ENCODE measurements at regions not wholly inside any gene's neighbourhood (a gene's known extent, or its start where the extent isn't known, plus 50 kb on each side); places are given as distances from the start of the nearest gene placed in this dataset.
"Not testable (repeated sequence)": the region's sequence is repeated elsewhere in the genome, so short reads cannot be mapped to it uniquely, and the experiment has no call there.

DNA sequence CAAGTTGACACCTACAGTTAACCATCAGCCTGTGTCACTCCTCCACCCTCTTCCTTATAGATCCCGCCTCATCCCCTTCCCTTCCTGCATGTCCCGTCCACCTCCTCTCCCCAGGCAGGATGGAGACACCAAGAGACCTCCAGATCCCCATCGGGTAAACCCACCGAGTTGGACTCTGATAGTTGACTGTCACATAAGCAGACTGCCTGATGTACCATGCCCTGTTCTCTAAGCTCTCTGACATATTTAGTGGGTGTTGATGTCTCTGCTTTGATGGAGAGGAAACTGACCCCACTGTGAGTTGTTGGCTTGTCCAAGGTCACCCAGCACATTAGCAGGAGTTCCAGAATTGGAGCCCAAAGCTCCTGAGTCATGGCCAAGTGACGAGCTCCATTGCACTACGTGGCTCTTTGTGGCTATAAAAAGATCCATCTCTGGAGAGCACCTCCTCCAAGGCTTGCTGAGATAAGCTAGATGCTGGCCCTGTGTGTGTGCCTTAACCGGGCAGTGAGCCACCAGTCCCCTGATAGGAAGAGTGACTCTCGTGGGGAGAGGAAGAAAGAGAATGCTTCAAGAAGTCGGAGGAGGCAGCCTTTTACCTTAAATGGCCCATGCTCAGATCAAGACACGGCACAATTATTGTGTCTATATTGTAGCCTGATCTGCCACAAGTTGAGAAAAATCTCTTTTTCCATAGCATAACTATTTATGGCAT lies 236.0 kb upstream of the ECI2 start:
- no peak for DNase-seq (ENCODE audit: low read depth)

GRCh38 chr6:4370066-4370465 lies 234.7 kb upstream of the ECI2 start:
- peak; percentile 73 for DNase-seq (ENCODE audit: low read depth)

GRCh38 chr6:4369616-4370015 lies 234.2 kb upstream of the ECI2 start:
- DNase-seq (ENCODE audit: low read depth): peak; percentile 37

GRCh38 chr6:4368649-4369048 lies 233.3 kb upstream of the ECI2 start:
- DNase-seq (ENCODE audit: low read depth): no peak

- DNase-seq (ENCODE audit: low read depth): no peak
Measured at GRCh38 chr6:4367643-4368042, 232.3 kb upstream of the ECI2 start.

- DNase-seq (ENCODE audit: low read depth): no peak
Measured at GRCh38 chr6:4366635-4367395, 231.4 kb upstream of the ECI2 start.

DNA sequence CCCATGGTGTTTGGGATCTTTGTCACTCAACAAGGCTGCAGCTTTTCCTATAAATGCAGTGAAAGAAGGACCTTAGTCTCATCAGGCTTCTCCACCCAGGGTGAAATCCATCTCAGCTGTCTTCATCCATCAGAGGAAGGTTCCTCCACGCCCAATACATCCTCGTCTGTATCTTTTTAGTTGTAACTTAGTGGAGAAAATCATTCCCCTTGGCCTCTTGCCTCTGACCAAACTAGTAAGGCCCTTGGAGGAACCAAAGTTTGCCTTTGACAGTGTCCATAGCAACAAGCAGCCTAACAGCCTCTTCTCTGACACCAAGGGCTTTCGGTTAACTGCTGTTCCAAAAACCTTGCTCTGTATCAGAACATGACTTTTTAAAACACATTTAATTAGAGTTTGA lies 230.3 kb upstream of the ECI2 start:
- DNase-seq (ENCODE audit: low read depth): no peak

DNA sequence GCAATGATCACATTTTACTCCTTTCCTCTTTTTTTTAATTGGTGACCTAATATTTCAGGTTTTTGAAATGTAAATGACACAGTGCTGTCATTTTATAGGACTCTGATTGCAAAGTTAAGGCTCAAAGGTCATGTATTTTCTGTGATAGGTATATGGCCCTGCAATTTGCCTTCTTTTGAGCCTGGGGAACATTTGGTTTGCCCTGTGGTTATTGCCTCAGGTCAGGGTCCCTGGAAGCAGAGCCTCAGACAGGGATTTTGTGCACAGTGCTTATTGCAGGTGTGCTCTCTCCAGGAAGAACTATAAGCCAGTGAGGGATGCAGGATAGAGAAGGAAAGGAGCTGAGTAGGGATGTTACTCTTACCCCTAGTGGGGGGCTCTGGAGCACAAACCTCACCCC lies 229.3 kb upstream of the ECI2 start:
- DNase-seq (ENCODE audit: low read depth): no peak

GRCh38 chr6:4364172-4364571 lies 228.8 kb upstream of the ECI2 start:
- no peak for DNase-seq (ENCODE audit: low read depth)

- no peak for DNase-seq (ENCODE audit: low read depth)
Measured at GRCh38 chr6:4363656-4364055, 228.3 kb upstream of the ECI2 start.

DNA sequence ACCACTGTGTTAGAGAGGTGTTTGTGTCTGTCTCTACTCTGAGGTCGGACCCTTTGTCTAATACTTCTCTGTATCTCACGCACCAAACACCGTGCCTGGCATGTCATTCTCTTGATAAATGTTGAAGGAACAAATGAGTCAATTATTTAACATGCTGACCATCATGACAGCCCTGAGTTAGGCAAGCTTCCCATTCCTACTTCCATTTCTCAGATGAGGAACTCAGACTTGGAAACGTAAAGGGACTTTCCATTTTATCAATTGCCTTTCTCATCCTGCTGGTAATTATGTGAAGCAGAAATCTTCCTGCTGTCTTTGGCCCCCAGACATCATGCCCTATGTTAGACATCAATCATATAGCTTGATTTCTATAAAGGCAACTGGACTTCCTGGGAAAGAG lies 227.0 kb upstream of the ECI2 start:
- no peak for DNase-seq (ENCODE audit: low read depth)

GRCh38 chr6:4360920-4361319 lies 225.5 kb upstream of the ECI2 start:
- DNase-seq (ENCODE audit: low read depth): no peak

DNA sequence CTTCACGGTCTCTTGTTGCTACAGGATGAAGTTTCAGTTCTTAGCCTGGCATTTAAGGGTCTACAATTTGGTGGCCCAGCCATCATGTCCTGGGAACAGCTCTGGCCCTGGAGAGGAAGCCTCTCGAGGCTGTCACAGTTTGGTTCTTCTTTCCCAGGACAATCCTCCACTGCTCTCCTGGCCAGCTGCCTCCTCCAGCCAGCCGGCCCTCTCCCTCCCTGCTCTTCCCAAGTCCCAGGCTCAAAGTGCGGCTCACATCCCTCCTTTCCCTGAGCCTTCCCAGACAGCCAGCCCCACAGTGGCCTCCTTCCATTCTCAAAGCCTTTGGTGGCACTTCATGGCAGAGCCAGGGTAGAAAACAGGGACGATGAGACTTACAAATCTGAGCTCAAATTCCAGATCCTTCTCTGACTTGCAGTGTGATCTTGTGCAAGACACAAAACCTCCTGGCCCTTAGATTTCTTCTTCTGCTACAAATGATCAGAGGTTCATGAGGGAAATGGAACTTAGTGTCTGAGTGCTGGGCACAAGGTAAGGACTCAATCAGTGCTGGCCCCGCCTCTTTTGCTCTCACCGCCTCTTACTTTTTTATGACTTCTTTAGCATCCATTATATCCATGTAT lies 223.8 kb upstream of the ECI2 start:
- DNase-seq (ENCODE audit: low read depth): no peak

DNA sequence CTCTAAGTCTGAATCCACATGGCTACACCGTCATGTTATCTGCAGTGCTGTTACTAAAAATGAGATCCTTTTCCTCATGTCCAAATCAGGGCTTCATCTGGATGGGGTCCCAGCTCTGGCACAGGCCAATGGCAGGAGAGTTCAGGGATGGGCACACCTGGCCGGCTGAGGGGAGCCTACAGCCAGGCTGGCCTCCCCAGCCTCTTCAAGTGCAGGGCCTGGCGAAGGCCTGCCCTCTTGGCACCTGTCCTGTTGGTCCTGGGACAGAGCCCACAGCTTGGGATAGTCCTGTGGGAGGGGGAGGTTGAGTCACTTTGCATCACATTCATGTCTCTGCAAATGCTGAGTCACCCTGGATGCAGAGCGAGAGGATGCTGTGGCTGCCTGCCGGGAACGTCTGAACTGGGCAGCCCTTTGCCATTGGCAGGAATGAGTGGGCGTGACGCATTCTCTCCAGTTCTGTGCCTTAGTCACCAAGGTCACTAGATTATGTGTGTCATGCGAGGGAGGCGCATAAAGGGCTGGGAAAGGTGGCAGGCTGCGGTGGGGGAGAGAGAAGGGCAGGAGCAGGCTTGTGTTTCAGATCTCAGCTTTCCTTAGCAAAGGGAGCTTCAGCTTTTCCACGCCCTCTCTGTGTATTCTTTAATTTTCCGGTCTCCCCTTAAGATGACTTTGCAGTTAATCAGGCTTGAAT lies 223.2 kb upstream of the ECI2 start:
- peak; percentile 99 for DNase-seq (ENCODE audit: low read depth)

DNA sequence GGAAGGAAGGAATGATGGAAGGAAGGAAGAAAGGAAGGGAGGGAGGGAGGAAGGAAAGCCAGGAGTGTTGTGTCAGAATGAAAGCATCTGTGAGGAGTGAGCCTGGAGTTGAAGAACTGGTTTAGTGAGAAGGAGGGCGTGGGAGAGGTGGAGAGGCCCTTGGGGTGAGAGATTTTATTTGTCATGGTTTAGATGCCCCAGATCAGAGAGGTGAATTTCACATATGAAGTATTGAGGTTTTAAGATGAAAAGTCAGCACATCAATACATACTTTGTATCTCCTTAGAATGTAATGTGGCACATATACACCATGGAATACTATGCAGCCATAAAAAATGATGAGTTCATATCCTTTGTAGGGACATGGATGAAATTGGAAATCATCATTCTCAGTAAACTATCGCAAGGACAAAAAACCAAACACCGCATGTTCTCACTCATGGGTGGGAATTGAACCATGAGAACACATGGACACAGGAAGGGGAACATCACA lies 222.3 kb upstream of the ECI2 start:
- DNase-seq (ENCODE audit: low read depth): not testable (repeated sequence)

GRCh38 chr6:4356899-4357659 lies 221.7 kb upstream of the ECI2 start:
- no peak for DNase-seq (ENCODE audit: low read depth)

DNA sequence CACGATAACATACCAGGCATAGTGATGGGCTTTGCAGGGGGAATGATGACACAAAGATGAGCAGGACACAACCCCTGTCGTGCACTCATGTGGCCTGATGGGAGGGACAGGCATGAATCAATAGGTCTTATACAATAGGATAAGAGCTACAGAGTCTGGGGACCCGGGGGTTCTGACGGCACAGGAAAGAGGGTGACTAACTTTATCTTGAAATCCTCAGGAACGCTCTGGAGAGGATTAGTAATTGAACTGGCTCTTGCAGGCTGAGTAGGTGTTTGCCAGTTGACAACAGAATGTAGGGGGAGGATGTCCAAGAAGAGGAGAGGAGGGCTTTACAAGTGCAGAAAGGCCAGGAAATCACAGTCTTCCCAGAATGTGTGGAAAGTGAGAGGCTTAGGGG lies 219.9 kb upstream of the ECI2 start:
- DNase-seq (ENCODE audit: low read depth): peak; percentile 92

DNA sequence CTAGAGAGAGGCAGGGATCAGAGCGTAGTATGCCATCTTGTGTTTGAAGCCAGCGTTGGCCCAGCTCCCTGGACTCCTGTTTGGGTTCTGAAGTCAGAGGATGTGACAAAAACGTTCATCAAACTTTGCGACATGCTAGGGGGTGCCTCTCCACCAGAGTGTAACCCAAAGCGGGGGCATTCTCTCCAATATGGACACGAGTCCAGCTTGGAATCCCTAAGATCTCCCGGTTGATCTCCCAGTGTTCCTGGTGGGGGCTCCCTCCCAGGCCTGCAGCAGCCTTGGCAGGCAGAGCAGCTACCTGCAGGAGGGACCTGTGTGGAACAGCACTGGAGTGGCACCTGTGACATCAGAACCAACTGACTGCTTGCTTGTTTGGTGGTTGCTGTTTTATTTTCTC lies 218.8 kb upstream of the ECI2 start:
- no peak for DNase-seq (ENCODE audit: low read depth)

GRCh38 chr6:4352731-4353130 lies 217.4 kb upstream of the ECI2 start:
- no peak for DNase-seq (ENCODE audit: low read depth)

GRCh38 chr6:4352322-4352669 lies 216.9 kb upstream of the ECI2 start:
- DNase-seq (ENCODE audit: low read depth): no peak

DNA sequence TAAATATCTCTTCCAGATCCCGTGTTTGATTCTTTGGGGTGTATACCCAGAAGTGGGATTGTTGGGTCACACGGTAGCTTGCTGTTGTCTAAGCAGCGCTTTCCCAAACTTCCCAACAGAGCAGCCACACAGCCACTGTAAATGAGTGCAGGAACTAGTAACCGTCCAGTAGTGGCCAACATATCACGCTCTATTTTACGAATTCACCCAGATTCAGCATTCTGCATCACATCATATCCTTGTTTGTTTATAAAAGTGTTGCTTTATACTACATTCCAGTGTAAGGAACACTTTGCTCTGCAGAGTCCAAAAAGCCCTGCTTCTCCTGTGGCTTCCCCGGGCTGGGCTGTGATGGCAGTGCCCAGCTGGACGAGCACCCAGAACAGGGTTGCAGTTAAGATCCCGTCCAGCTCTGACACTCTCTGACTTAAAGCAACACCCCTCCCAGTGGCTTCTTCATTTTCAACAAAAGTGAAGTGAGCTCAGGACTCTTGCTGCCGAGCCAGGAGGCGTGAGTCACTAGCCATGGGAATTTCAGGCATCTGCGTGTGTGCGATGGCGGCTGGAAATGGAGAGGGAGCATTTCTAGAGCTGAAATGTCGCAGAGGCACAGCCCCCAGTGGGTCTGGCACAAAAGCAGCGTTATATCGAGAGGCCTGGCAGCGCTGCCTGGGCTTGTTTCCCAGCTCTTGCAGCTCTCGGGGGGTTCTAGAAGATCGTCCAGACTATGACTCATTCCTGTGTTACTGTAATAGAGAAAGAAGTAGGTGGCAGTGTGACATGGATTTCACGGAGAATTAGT lies 216.3 kb upstream of the ECI2 start:
- peak; percentile 66 for DNase-seq (ENCODE audit: low read depth)
